Colonic mucosa (tissue), 4 donors: ENCODE measurements at regions not wholly inside any gene's neighbourhood (a gene's known extent, or its start where the extent isn't known, plus 50 kb on each side); places are given as distances from the start of the nearest gene placed in this dataset.

ENCODE experiments used
- DNase-seq: peaks from one replicate; pipeline ENCODE4 v3.0.0-alpha.2; 2020
- H3K27ac ChIP-seq: fragments of 200-600 bp; one replicate; pipeline ENCODE4 v1.8.0; 2021
- H3K27me3 ChIP-seq: fragments of 200-600 bp; one replicate; pipeline ENCODE4 v1.8.0; 2021
- H3K36me3 ChIP-seq: fragments of 200-600 bp; one replicate; pipeline ENCODE4 v1.8.0; 2021
- H3K4me1 ChIP-seq: fragments of 200-600 bp; one replicate; pipeline ENCODE4 v1.8.0; 2021; ENCODE audit warnings: mild to moderate bottlenecking
- H3K4me3 ChIP-seq: fragments of 200-600 bp; one replicate; pipeline ENCODE4 v1.8.0; 2021
- H3K9ac ChIP-seq, 2 donors: one replicate each; pipeline ENCODE4 v1.7.0; 2013; ENCODE audit warnings: control low read depth in 2 of 2, low read depth in 2 of 2, low read length in 2 of 2
- H3K9me3 ChIP-seq: fragments of 200-600 bp; one replicate; pipeline ENCODE4 v1.8.0; 2021
- CTCF ChIP-seq: fragments of 200-600 bp; IDR thresholded peaks from one replicate; pipeline ENCODE4 v1.8.0; 2022; ENCODE audit warnings: antibody characterized with exemption, mild to moderate bottlenecking
- intact Hi-C: fragments of 100-400 bp; cut with DNase I; formaldehyde crosslinking; loops from one replicate; pipeline ENCODE4 v1.14.1; 2022
- donor health status: healthy.
- donor health status: DM: no; HTN: no; CAD: no.
- donor health status: DM: no; HTN: no; CAD: no.

DNA sequence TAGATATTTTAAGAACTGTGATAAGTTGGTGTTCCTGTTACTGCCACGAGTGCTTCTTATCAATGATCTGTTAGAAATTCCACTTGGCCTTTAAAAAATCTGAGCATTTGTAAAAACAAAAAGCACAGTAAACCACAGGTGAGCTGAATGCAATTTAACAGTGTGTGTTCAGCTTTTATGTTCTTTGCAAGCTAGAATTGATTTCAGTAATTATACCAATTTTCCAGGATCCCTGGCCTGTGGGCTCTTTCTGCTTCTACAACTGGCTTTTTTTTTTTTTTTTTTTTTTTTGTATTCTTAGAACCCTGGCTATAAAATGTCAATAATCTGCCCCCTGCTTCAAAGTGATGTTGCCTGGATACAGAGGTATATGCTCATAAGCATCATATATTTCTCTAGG is 548.5 kb upstream of the SLC8A1 start:
- Histone ChIP-seq H3K4me3 (no peak overlapping the region), H3K36me3 (no peaks in the 10 kb centered on the region), H3K9me3 (no peaks in the 10 kb centered on the region), H3K27me3 (no peaks in the 10 kb centered on the region), H3K27ac (no peak overlapping the region), H3K4me1 (no peaks in the 10 kb centered on the region), H3K9ac (no peak overlapping the region)
- intact Hi-C loops: no loop called here
- TF ChIP-seq CTCF: no peak
- DNase-seq: no peak

- H3K4me3 ChIP-seq: no peak overlapping the region
- no peak overlapping the region for H3K9ac ChIP-seq
- no peaks in the 10 kb centered on the region for H3K36me3 ChIP-seq
- H3K27ac ChIP-seq: no peak overlapping the region
- DNase-seq: no peak
- no peaks in the 10 kb centered on the region for H3K4me1 ChIP-seq
- intact Hi-C loops: no loop called here
- no peak for TF ChIP-seq CTCF
- H3K27me3 ChIP-seq: no peaks in the 10 kb centered on the region
- no peaks in the 10 kb centered on the region for H3K9me3 ChIP-seq
These were observed 549.0 kb upstream of the SLC8A1 start for GRCh38 chr2:41000906-41001305.

DNA sequence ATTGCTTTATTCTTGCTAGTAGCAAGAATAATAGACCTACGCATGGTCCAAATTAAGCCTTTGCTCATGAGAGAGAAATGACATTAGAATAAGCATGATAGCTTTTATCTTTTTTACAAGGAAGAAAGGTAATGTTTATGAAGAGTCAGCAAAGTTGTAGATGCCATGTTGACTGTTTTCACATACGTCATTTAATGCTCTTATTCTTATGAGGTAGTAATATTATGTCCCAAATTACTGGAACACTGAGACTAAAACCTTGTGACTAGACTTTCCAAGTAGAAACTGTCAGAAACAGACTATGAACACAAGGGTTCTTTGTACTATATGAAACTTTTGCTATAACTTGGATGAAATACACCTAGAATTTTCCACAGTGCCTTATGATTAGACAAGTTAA is 552.8 kb upstream of the SLC8A1 start:
- DNase-seq: no peak
- Histone ChIP-seq H3K9ac (no peak overlapping the region), H3K9me3 (no peaks in the 10 kb centered on the region), H3K27ac (no peak overlapping the region), H3K36me3 (no peaks in the 10 kb centered on the region), H3K27me3 (no peaks in the 10 kb centered on the region), H3K4me3 (no peak overlapping the region), H3K4me1 (no peaks in the 10 kb centered on the region)
- intact Hi-C loops: no loop called here
- no peak for TF ChIP-seq CTCF

- no peak overlapping the region for H3K4me3 ChIP-seq
- intact Hi-C loops: no loop called here
- H3K9ac ChIP-seq: no peak overlapping the region
- H3K27me3 ChIP-seq: no peaks in the 10 kb centered on the region
- H3K4me1 ChIP-seq: no peaks in the 10 kb centered on the region
- no peaks in the 10 kb centered on the region for H3K9me3 ChIP-seq
- no peak for DNase-seq
- no peaks in the 10 kb centered on the region for H3K36me3 ChIP-seq
- no peak for TF ChIP-seq CTCF
- no peak overlapping the region for H3K27ac ChIP-seq
These were observed 568.5 kb upstream of the SLC8A1 start for GRCh38 chr2:41020358-41020757.

DNA sequence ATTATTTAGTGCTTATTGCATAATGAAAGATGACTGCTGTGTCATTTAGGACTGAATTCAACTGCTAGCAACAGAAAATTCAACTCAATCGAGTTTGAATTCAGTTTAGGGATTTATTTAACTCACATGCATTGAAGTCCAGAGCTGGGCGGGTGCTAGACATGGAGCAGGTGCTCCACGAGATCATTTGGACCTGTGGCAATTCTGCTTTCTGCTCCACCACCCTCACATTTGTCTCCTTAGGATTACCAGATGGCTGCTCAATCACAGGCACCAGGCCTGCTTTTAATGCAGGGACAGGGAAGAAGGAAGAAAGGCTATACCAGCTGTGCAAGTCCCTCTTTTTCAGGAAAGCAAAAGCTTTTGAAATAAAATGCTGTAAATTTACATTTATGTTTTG is 572.9 kb upstream of the SLC8A1 start:
- Histone ChIP-seq H3K27me3 (no peaks in the 10 kb centered on the region), H3K4me1 (no peaks in the 10 kb centered on the region), H3K9me3 (no peaks in the 10 kb centered on the region), H3K9ac (no peak overlapping the region), H3K36me3 (no peaks in the 10 kb centered on the region), H3K27ac (no peak overlapping the region), H3K4me3 (no peak overlapping the region)
- intact Hi-C loops: no loop called here
- no peak for DNase-seq
- no peak for TF ChIP-seq CTCF

DNA sequence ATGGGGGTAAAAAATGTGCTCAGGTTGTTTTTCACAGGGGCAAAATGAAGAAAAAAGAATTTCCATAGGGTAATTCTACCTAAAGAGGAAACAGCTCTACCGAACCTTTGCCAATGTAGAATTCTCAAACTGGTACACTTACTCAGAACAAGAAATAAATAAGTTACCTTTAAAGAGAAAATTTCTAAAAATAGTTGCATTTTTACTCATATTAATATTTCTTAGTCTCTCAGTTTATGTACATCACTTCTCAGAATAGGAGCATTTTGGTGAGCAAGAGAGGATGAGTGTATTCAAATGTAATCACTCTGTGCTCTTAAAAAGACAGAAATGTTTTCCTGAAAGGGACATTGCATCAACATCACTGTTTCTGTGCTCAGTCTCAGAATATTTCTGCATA is 574.7 kb upstream of the SLC8A1 start:
- no peaks in the 10 kb centered on the region for H3K9me3 ChIP-seq
- TF ChIP-seq CTCF: no peak
- H3K4me3 ChIP-seq: no peak overlapping the region
- no peaks in the 10 kb centered on the region for H3K27me3 ChIP-seq
- no peak for DNase-seq
- no peaks in the 10 kb centered on the region for H3K36me3 ChIP-seq
- H3K4me1 ChIP-seq: no peaks in the 10 kb centered on the region
- intact Hi-C loops: no loop called here
- no peak overlapping the region for H3K9ac ChIP-seq
- H3K27ac ChIP-seq: no peak overlapping the region
